Osteoblast (primary cell): ENCODE measurements at regions not wholly inside any gene's neighbourhood (a gene's known extent, or its start where the extent isn't known, plus 50 kb on each side); places are given as distances from the start of the nearest gene placed in this dataset.
A peak's percentile ranks its signal among the peaks of the same experiment; 100 is the strongest.

Experiments used
- DNase-seq: peaks from one replicate; pipeline ENCODE4 v3.0.0; 2011; ENCODE audit warnings: low spot score, mixed read lengths; ENCODE audit not compliant: insufficient read length; ENCODE audit errors: missing footprints
- H2AFZ ChIP-seq: 2 replicates; pipeline ENCODE4 v1.6.0; 2011; ENCODE audit warnings: mild to moderate bottlenecking, low read length
- H3K27ac ChIP-seq: 2 replicates; pipeline ENCODE4 v1.5.1; 2011; ENCODE audit warnings: mild to moderate bottlenecking, low read depth, low read length, moderate library complexity
- H3K27me3 ChIP-seq: 2 replicates; pipeline ENCODE4 v1.6.0; 2012; ENCODE audit warnings: mild to moderate bottlenecking, control low read depth, inconsistent platforms, low read length, moderate library complexity; ENCODE audit not compliant: insufficient read depth
- H3K36me3 ChIP-seq: 2 replicates; pipeline ENCODE4 v1.5.1; 2011; ENCODE audit warnings: mild to moderate bottlenecking, low read length, control low read depth, moderate library complexity; ENCODE audit not compliant: insufficient read depth
- H3K4me1 ChIP-seq: 2 replicates; pipeline ENCODE4 v1.5.1; 2011; ENCODE audit warnings: mild to moderate bottlenecking, low read length, control low read depth, moderate library complexity; ENCODE audit not compliant: insufficient read depth
- H3K4me2 ChIP-seq: 2 replicates; pipeline ENCODE4 v1.6.0; 2011; ENCODE audit warnings: mild to moderate bottlenecking, low read length; ENCODE audit not compliant: insufficient read depth
- H3K4me3 ChIP-seq: fragments of 200-600 bp; sonication (generic); 3 replicates; pipeline ENCODE4 v1.5.1; 2012; ENCODE audit warnings: mild to moderate bottlenecking, low read length, inconsistent platforms; ENCODE audit not compliant: insufficient read depth
- H3K79me2 ChIP-seq: 2 replicates; pipeline ENCODE4 v1.6.0; 2012; ENCODE audit warnings: mild to moderate bottlenecking, low read length, control low read depth, inconsistent platforms; ENCODE audit not compliant: insufficient read depth
- H3K9me3 ChIP-seq: 2 replicates; pipeline ENCODE4 v1.5.1; 2011; ENCODE audit warnings: low read depth, low read length, control low read depth
- H4K20me1 ChIP-seq: 2 replicates; pipeline ENCODE4 v1.6.0; 2012; ENCODE audit warnings: mild to moderate bottlenecking, low read length, control low read depth; ENCODE audit not compliant: insufficient read depth
- TF ChIP-seq, protein P1 (sequence below): IDR thresholded peaks from 2 replicates; pipeline ENCODE4 v1.5.1; 2011; ENCODE audit warnings: mild to moderate bottlenecking, low read depth, low read length, moderate library complexity; ENCODE audit errors: extremely low read depth

GRCh38 chr20:56800088-56800487 lies 171.0 kb downstream of the TFAP2C start:
- Histone ChIP-seq H3K36me3 (no peaks in the 10 kb centered on the region), H3K9me3 (no peaks in the 10 kb centered on the region), H3K27ac (no peak overlapping the region), H3K27me3 (no peaks in the 10 kb centered on the region), H3K4me3 (no peak overlapping the region), H3K4me2 (no peak overlapping the region), H3K4me1 (peaks cover 10% of the 10 kb centered on the region), H3K79me2 (no peaks in the 10 kb centered on the region), H2AFZ (no peak overlapping the region), H4K20me1 (no peaks in the 10 kb centered on the region)
- TF ChIP-seq, protein P1, sequence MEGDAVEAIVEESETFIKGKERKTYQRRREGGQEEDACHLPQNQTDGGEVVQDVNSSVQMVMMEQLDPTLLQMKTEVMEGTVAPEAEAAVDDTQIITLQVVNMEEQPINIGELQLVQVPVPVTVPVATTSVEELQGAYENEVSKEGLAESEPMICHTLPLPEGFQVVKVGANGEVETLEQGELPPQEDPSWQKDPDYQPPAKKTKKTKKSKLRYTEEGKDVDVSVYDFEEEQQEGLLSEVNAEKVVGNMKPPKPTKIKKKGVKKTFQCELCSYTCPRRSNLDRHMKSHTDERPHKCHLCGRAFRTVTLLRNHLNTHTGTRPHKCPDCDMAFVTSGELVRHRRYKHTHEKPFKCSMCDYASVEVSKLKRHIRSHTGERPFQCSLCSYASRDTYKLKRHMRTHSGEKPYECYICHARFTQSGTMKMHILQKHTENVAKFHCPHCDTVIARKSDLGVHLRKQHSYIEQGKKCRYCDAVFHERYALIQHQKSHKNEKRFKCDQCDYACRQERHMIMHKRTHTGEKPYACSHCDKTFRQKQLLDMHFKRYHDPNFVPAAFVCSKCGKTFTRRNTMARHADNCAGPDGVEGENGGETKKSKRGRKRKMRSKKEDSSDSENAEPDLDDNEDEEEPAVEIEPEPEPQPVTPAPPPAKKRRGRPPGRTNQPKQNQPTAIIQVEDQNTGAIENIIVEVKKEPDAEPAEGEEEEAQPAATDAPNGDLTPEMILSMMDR, result no peak
- DNase-seq, result no peak

GRCh38 chr20:56801971-56802755 lies 173.1 kb downstream of the TFAP2C start:
- peaks cover 10% of the 10 kb centered on the region for H3K4me1 ChIP-seq
- peaks cover under 1% of the 10 kb centered on the region for H3K27me3 ChIP-seq
- no peaks in the 10 kb centered on the region for H3K79me2 ChIP-seq
- no peaks in the 10 kb centered on the region for H4K20me1 ChIP-seq
- TF ChIP-seq, protein P1, result no peak
- H3K27ac ChIP-seq, result no peak overlapping the region
- H2AFZ ChIP-seq, result peak overlapping the region; percentile 41
- H3K4me2 ChIP-seq, result peak overlapping the region; percentile 60
- no peaks in the 10 kb centered on the region for H3K9me3 ChIP-seq
- H3K36me3 ChIP-seq, result no peaks in the 10 kb centered on the region
- H3K4me3 ChIP-seq, result no peak overlapping the region
- DNase-seq, result no peak

- peaks cover 10% of the 10 kb centered on the region for H3K4me1 ChIP-seq
- no peaks in the 10 kb centered on the region for H4K20me1 ChIP-seq
- TF ChIP-seq, protein P1, result no peak
- peaks cover 7% of the 10 kb centered on the region for H3K27me3 ChIP-seq
- no peaks in the 10 kb centered on the region for H3K9me3 ChIP-seq
- no peaks in the 10 kb centered on the region for H3K79me2 ChIP-seq
- H3K27ac ChIP-seq, result no peak overlapping the region
- DNase-seq, result no peak
- no peaks in the 10 kb centered on the region for H3K36me3 ChIP-seq
- peak overlapping the region; percentile 60 for H3K4me2 ChIP-seq
- H3K4me3 ChIP-seq, result no peak overlapping the region
- no peak overlapping the region for H2AFZ ChIP-seq
Measured at GRCh38 chr20:56802805-56803204, 173.7 kb downstream of the TFAP2C start.

GRCh38 chr20:56805313-56805712 lies 176.2 kb downstream of the TFAP2C start:
- no peak overlapping the region for H3K4me3 ChIP-seq
- H3K79me2 ChIP-seq, result no peaks in the 10 kb centered on the region
- H3K9me3 ChIP-seq, result no peaks in the 10 kb centered on the region
- no peaks in the 10 kb centered on the region for H3K36me3 ChIP-seq
- H4K20me1 ChIP-seq, result no peaks in the 10 kb centered on the region
- H3K27me3 ChIP-seq, result peaks cover 18% of the 10 kb centered on the region
- no peak overlapping the region for H2AFZ ChIP-seq
- no peak overlapping the region for H3K4me2 ChIP-seq
- TF ChIP-seq, protein P1, result no peak
- DNase-seq, result no peak
- H3K4me1 ChIP-seq, result peaks cover 10% of the 10 kb centered on the region
- H3K27ac ChIP-seq, result no peak overlapping the region
